Inflammatory macrophage (primary cell): ENCODE measurements at regions not wholly inside any gene's neighbourhood (a gene's known extent, or its start where the extent isn't known, plus 50 kb on each side); places are given as distances from the start of the nearest gene placed in this dataset.

Experiments
- DNase-seq, 2 donors: peaks; one replicate each; pipeline ENCODE4 v3.0.0-alpha.2; 2020 to 2022

GRCh38 chr4:27272217-27272616 lies 411.6 kb downstream of the STIM2 start:
- no peak for DNase-seq

GRCh38 chr4:27276307-27277073 lies 415.8 kb downstream of the STIM2 start:
- DNase-seq, result no peak

GRCh38 chr4:27278615-27279375 lies 418.2 kb downstream of the STIM2 start:
- no peak for DNase-seq

- no peak for DNase-seq
Measured at GRCh38 chr4:27288496-27288895, 427.9 kb downstream of the STIM2 start.

GRCh38 chr4:27289704-27290103 lies 429.1 kb downstream of the STIM2 start:
- DNase-seq, result no peak

GRCh38 chr4:27293831-27294230 lies 433.2 kb downstream of the STIM2 start:
- DNase-seq, result no peak

GRCh38 chr4:27304751-27305150 lies 444.1 kb downstream of the STIM2 start:
- no peak for DNase-seq

- no peak for DNase-seq
Measured at GRCh38 chr4:27305246-27305645, 444.6 kb downstream of the STIM2 start.

- no peak for DNase-seq
Measured at GRCh38 chr4:27308379-27308778, 447.7 kb downstream of the STIM2 start.

GRCh38 chr4:27315625-27316024 lies 455.0 kb downstream of the STIM2 start:
- DNase-seq, result no peak

- no peak for DNase-seq
Measured at GRCh38 chr4:27316176-27316575, 455.5 kb downstream of the STIM2 start.

- DNase-seq, result peak; percentile 20 to 26
Measured at GRCh38 chr4:27318740-27319139, 458.1 kb downstream of the STIM2 start.

- DNase-seq, result no peak
Measured at GRCh38 chr4:27326991-27327390, 466.4 kb downstream of the STIM2 start.

GRCh38 chr4:27327421-27328181 lies 467.0 kb downstream of the STIM2 start:
- no peak for DNase-seq

- no peak for DNase-seq
Measured at GRCh38 chr4:27338530-27338929, 477.9 kb downstream of the STIM2 start.

GRCh38 chr4:27343411-27343810 lies 482.8 kb downstream of the STIM2 start:
- no peak for DNase-seq

GRCh38 chr4:27350161-27350560 lies 489.5 kb downstream of the STIM2 start:
- no peak for DNase-seq

- no peak for DNase-seq
Measured at GRCh38 chr4:27357283-27357682, 496.6 kb downstream of the STIM2 start.

GRCh38 chr4:27358269-27358668 lies 497.6 kb downstream of the STIM2 start:
- no peak for DNase-seq

- DNase-seq, result no peak
Measured at GRCh38 chr4:27360131-27360530, 499.5 kb downstream of the STIM2 start.

GRCh38 chr4:27360790-27361267 lies 500.2 kb downstream of the STIM2 start:
- no peak for DNase-seq

- no peak for DNase-seq
Measured at GRCh38 chr4:27364509-27364908, 503.9 kb downstream of the STIM2 start.
